Breast epithelium (tissue), 4 donors: ENCODE measurements at regions not wholly inside any gene's neighbourhood (a gene's known extent, or its start where the extent isn't known, plus 50 kb on each side); places are given as distances from the start of the nearest gene placed in this dataset.

Experiments used
- DNase-seq, 2 donors: peaks; one replicate each; pipeline ENCODE4 v3.0.0-alpha.2; 2019; ENCODE audit warnings: low spot score in 2 of 2
- H3K27ac ChIP-seq, 2 donors: fragments of 200-600 bp; sonication (generic) in 1 of 2; one replicate each; pipeline ENCODE4 v1.5.1; 2016 to 2019; ENCODE audit warnings: mild to moderate bottlenecking in 1 of 2
- H3K27me3 ChIP-seq, 2 donors: fragments of 200-600 bp; sonication (generic) in 1 of 2; one replicate each; pipeline versions ENCODE4 v1.5.1 to v1.6.0; 2017 to 2019; ENCODE audit warnings: control low read depth in 1 of 2, mild to moderate bottlenecking in 1 of 2
- H3K36me3 ChIP-seq: fragments of 200-600 bp; one replicate; pipeline ENCODE4 v1.5.1; 2019
- H3K4me1 ChIP-seq, 2 donors: fragments of 200-600 bp; sonication (generic); one replicate each; pipeline ENCODE4 v1.5.1; 2016 to 2019; ENCODE audit warnings: control low read depth in 1 of 2
- H3K4me3 ChIP-seq, 3 donors: fragments of 200-600 bp; sonication (generic); 1 replicate in 2 of 3; 2 replicates in 1 of 3; pipeline ENCODE4 v1.5.1; 2016 to 2019; ENCODE audit warnings: mild to moderate bottlenecking in 3 of 3, moderate library complexity in 2 of 3
- H3K9me3 ChIP-seq, 2 donors: fragments of 200-600 bp; sonication (generic) in 1 of 2; one replicate each; pipeline ENCODE4 v1.5.1; 2016 to 2019; ENCODE audit warnings: control low read depth in 1 of 2
- CTCF ChIP-seq, 3 donors: fragments of 450-650 bp; IDR thresholded peaks; one replicate each; pipeline ENCODE4 v1.5.1; 2016 to 2017; ENCODE audit warnings: antibody characterized with exemption in 3 of 3, mild to moderate bottlenecking in 3 of 3, moderate library complexity in 3 of 3
- POLR2A ChIP-seq: fragments of 450-650 bp; IDR thresholded peaks from one replicate; pipeline ENCODE4 v1.6.1; 2016; ENCODE audit warnings: antibody characterized with exemption, mild to moderate bottlenecking, moderate library complexity
- POLR2AphosphoS5 ChIP-seq, 3 donors: sonication (generic); formaldehyde crosslinking; IDR thresholded peaks; one replicate each; pipeline ENCODE4 v1.6.1; 2017; ENCODE audit warnings: antibody characterized with exemption in 3 of 3
- intact Hi-C: fragments of 100-400 bp; cut with DNase I; formaldehyde crosslinking; loops from one replicate; pipeline ENCODE4 v1.15.1; 2023; ENCODE audit warnings: low total_unique reads

DNA sequence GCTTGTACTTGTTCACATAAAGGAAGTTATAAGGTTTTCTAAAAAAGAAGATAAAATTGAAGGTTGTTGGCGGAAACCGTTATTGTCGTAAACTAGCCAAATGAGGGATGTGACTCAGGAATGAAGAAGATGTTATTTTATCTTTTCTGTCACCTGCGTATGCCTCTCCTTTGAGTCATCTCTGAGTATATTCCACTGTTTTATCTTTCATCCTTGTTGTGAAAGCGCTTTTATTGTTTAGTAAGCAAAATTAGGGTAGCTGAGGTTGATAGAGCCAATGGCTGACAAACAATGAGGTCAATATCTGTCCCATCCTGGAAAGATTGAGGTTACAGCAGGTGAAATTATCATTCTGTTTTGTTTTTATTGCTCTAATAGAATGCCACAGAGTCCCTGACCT lies 105.0 kb downstream of the TUSC1 start:
- Histone ChIP-seq H3K27me3 (no peaks in the 10 kb centered on the region), H3K4me1 (no peaks in the 10 kb centered on the region), H3K36me3 (no peaks in the 10 kb centered on the region), H3K27ac (no peak overlapping the region), H3K4me3 (no peak overlapping the region), H3K9me3 (no peaks in the 10 kb centered on the region)
- no peak for TF ChIP-seq POLR2AphosphoS5 (IDR thresholded peaks at IDR 0.05)
- TF ChIP-seq CTCF (IDR thresholded peaks at IDR 0.05) = no peak
- no peak for TF ChIP-seq POLR2A
- intact Hi-C loops = no loop called here
- DNase-seq = no peak

- no peak for DNase-seq
- Histone ChIP-seq H3K4me3 (no peak overlapping the region), H3K27me3 (no peaks in the 10 kb centered on the region), H3K36me3 (no peaks in the 10 kb centered on the region), H3K4me1 (no peaks in the 10 kb centered on the region), H3K9me3 (no peaks in the 10 kb centered on the region), H3K27ac (no peak overlapping the region)
- intact Hi-C loops = no loop called here
- TF ChIP-seq POLR2AphosphoS5 (IDR thresholded peaks at IDR 0.05) (no peak), POLR2A (no peak), CTCF (IDR thresholded peaks at IDR 0.05) (no peak)
Observed at GRCh38 chr9:25571491-25571890, 106.8 kb downstream of the TUSC1 start.

- intact Hi-C loops = no loop called here
- no peaks in the 10 kb centered on the region for H3K4me1 ChIP-seq
- H3K36me3 ChIP-seq = no peaks in the 10 kb centered on the region
- no peak for DNase-seq
- no peak overlapping the region for H3K27ac ChIP-seq
- no peaks in the 10 kb centered on the region for H3K27me3 ChIP-seq
- H3K4me3 ChIP-seq = no peak overlapping the region
- no peaks in the 10 kb centered on the region for H3K9me3 ChIP-seq
- TF ChIP-seq CTCF (IDR thresholded peaks at IDR 0.05) = no peak
- TF ChIP-seq POLR2A = no peak
- no peak for TF ChIP-seq POLR2AphosphoS5 (IDR thresholded peaks at IDR 0.05)
Observed at GRCh38 chr9:25570802-25571201, 107.4 kb downstream of the TUSC1 start.

- no peaks in the 10 kb centered on the region for H3K4me1 ChIP-seq
- intact Hi-C loops = no loop called here
- TF ChIP-seq POLR2AphosphoS5 (IDR thresholded peaks at IDR 0.05) (no peak), POLR2A (no peak), CTCF (IDR thresholded peaks at IDR 0.05) (no peak)
- H3K27ac ChIP-seq = no peak overlapping the region
- no peak for DNase-seq
- H3K27me3 ChIP-seq = no peaks in the 10 kb centered on the region
- H3K9me3 ChIP-seq = no peaks in the 10 kb centered on the region
- H3K4me3 ChIP-seq = no peak overlapping the region
- no peaks in the 10 kb centered on the region for H3K36me3 ChIP-seq
Observed at GRCh38 chr9:25562101-25562500, 116.1 kb downstream of the TUSC1 start.

DNA sequence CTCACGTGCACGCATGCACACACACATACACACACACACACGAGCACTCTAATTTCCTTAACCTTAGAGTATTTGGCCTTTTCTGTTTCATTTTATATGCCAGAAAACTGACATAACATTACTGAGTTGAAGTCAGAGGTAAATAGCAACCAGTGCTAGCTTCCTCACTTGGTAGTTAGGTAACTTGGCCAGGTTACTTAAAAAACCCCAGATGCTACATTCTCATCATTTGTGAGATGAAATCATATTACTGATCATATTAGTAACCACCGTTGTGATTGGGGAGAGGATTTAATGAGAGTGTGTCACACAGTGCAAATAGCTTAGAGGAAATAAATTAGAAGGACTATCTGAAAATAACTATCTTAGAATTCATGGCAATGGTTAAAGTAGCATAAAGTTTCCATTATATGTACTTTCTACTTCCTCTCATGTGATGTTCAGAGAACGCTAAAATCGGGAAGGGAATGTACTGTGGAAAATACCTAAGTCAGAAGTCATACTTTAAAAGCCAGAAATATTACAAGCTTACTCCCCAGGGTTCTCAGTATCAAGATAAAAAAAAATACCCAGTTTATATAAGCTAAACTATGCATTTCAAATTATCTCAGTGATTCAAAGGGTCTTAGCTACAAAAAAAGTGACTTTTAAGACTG lies 120.5 kb downstream of the TUSC1 start:
- no peaks in the 10 kb centered on the region for H3K27me3 ChIP-seq
- no peak for TF ChIP-seq POLR2AphosphoS5 (IDR thresholded peaks at IDR 0.05)
- no peak for TF ChIP-seq POLR2A
- no peak for TF ChIP-seq CTCF (IDR thresholded peaks at IDR 0.05)
- no peaks in the 10 kb centered on the region for H3K9me3 ChIP-seq
- no peak overlapping the region for H3K27ac ChIP-seq
- intact Hi-C loops = no loop called here
- no peaks in the 10 kb centered on the region for H3K36me3 ChIP-seq
- no peak overlapping the region for H3K4me3 ChIP-seq
- no peak for DNase-seq
- no peaks in the 10 kb centered on the region for H3K4me1 ChIP-seq
